ENCODE measurements at regions not wholly inside any gene's neighbourhood (a gene's known extent, or its start where the extent isn't known, plus 50 kb on each side); places are given as distances from the start of the nearest gene placed in this dataset.

- Histone ChIP-seq H3K9me3 (ENCODE audit: low read length) (no peaks in the 10 kb centered on the region), H3K27ac (ENCODE audit: low read length) (no peak overlapping the region), H3K9ac (ENCODE audit: low read length) (no peak overlapping the region), H4K20me1 (ENCODE audit: insufficient read depth) (no peaks in the 10 kb centered on the region), H3K4me3 (ENCODE audit: low read length) (no peak overlapping the region), H2AFZ (ENCODE audit: low read depth, low read length) (no peak overlapping the region), H3K27me3 (ENCODE audit: insufficient read depth, low read depth, low read length) (no peaks in the 10 kb centered on the region), H3K4me2 (ENCODE audit: low read length) (no peak overlapping the region), H3K79me2 (replicated peaks; ENCODE audit: insufficient read depth, low read length) (no peaks in the 10 kb centered on the region), H3F3A (ENCODE audit: insufficient read depth, low read length, poor library complexity, severe bottlenecking) (no peaks in the 10 kb centered on the region), H3K9me2 (ENCODE audit: insufficient read depth, low read length) (no peaks in the 10 kb centered on the region), H3K36me3 (ENCODE audit: insufficient read depth, low read length) (no peaks in the 10 kb centered on the region)
- TF ChIP-seq EZH2 (IDR thresholded peaks at IDR 0.05; ENCODE audit: borderline replicate concordance, insufficient read depth, low read length, poor library complexity, severe bottlenecking) (no peak), REST (IDR thresholded peaks at IDR 0.05; ENCODE audit: borderline replicate concordance) (no peak), TAF1 (IDR thresholded peaks at IDR 0.05; ENCODE audit: low read depth) (no peak), EP300 (conservative IDR thresholded peaks at IDR 0.05; ENCODE audit: poor library complexity, severe bottlenecking) (no peak), SMC3 (conservative IDR thresholded peaks at IDR 0.05; ENCODE audit: poor library complexity) (no peak), MXI1 (conservative IDR thresholded peaks at IDR 0.05; ENCODE audit: poor library complexity, severe bottlenecking) (no peak), RAD21 (conservative IDR thresholded peaks at IDR 0.05) (no peak), POLR2AphosphoS5 (IDR thresholded peaks at IDR 0.05) (no peak)
- TF ChIP-seq, protein P1, sequence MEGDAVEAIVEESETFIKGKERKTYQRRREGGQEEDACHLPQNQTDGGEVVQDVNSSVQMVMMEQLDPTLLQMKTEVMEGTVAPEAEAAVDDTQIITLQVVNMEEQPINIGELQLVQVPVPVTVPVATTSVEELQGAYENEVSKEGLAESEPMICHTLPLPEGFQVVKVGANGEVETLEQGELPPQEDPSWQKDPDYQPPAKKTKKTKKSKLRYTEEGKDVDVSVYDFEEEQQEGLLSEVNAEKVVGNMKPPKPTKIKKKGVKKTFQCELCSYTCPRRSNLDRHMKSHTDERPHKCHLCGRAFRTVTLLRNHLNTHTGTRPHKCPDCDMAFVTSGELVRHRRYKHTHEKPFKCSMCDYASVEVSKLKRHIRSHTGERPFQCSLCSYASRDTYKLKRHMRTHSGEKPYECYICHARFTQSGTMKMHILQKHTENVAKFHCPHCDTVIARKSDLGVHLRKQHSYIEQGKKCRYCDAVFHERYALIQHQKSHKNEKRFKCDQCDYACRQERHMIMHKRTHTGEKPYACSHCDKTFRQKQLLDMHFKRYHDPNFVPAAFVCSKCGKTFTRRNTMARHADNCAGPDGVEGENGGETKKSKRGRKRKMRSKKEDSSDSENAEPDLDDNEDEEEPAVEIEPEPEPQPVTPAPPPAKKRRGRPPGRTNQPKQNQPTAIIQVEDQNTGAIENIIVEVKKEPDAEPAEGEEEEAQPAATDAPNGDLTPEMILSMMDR (IDR thresholded peaks at IDR 0.05; ENCODE audit: poor library complexity, severe bottlenecking): no peak
Measured at GRCh38 chr5:129378961-129379360, 81.1 kb upstream of the ADAMTS19 start.

GRCh38 chr5:129379406-129379805 is 80.7 kb upstream of the ADAMTS19 start:
- no peaks in the 10 kb centered on the region for H3K9me2 ChIP-seq (ENCODE audit: insufficient read depth, low read length)
- no peak overlapping the region for H3K9ac ChIP-seq (ENCODE audit: low read length)
- H3K4me2 ChIP-seq (ENCODE audit: low read length): no peak overlapping the region
- no peaks in the 10 kb centered on the region for H3K79me2 ChIP-seq (replicated peaks; ENCODE audit: insufficient read depth, low read length)
- no peak overlapping the region for H2AFZ ChIP-seq (ENCODE audit: low read depth, low read length)
- H3K27ac ChIP-seq (ENCODE audit: low read length): no peak overlapping the region
- H3K9me3 ChIP-seq (ENCODE audit: low read length): no peaks in the 10 kb centered on the region
- no peaks in the 10 kb centered on the region for H3K36me3 ChIP-seq (ENCODE audit: insufficient read depth, low read length)
- H3K27me3 ChIP-seq (ENCODE audit: insufficient read depth, low read depth, low read length): no peaks in the 10 kb centered on the region
- TF ChIP-seq, protein P1 (IDR thresholded peaks at IDR 0.05; ENCODE audit: poor library complexity, severe bottlenecking): no peak
- TF ChIP-seq EZH2 (IDR thresholded peaks at IDR 0.05; ENCODE audit: borderline replicate concordance, insufficient read depth, low read length, poor library complexity, severe bottlenecking) (no peak), RAD21 (conservative IDR thresholded peaks at IDR 0.05) (no peak), POLR2AphosphoS5 (IDR thresholded peaks at IDR 0.05) (no peak), TAF1 (IDR thresholded peaks at IDR 0.05; ENCODE audit: low read depth) (no peak), EP300 (conservative IDR thresholded peaks at IDR 0.05; ENCODE audit: poor library complexity, severe bottlenecking) (no peak), REST (IDR thresholded peaks at IDR 0.05; ENCODE audit: borderline replicate concordance) (no peak), SMC3 (conservative IDR thresholded peaks at IDR 0.05; ENCODE audit: poor library complexity) (no peak), MXI1 (conservative IDR thresholded peaks at IDR 0.05; ENCODE audit: poor library complexity, severe bottlenecking) (no peak)
- H3F3A ChIP-seq (ENCODE audit: insufficient read depth, low read length, poor library complexity, severe bottlenecking): no peaks in the 10 kb centered on the region
- H3K4me3 ChIP-seq (ENCODE audit: low read length): no peak overlapping the region
- no peaks in the 10 kb centered on the region for H4K20me1 ChIP-seq (ENCODE audit: insufficient read depth)
